ENCODE measurements at regions not wholly inside any gene's neighbourhood (a gene's known extent, or its start where the extent isn't known, plus 50 kb on each side); places are given as distances from the start of the nearest gene placed in this dataset.

DNA sequence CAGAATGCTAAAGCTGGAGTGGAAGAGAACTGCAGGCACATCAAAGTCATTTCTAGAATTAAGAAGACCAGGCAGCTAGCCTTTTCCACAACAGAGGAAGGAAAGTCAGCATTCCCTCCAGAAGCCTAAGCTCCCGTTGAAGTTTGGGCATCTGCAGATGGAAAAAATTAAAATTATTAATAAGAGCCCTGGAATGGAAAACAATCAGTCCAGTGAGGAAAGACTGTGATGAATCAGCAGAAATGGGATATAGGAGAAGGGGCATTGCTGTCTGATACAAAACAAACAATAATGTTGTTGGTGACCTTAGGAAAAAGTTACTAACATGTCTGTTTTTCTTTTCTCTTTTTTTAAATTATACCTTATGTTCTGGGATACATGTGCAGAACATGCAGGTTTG, 450.7 kb upstream of the SLC14A2 start:
- H3K27ac ChIP-seq: no peak overlapping the region
- H3K36me3 ChIP-seq: no peaks in the 10 kb centered on the region
- H3K4me1 ChIP-seq: peaks cover 0 to 29% (median 3%) of the 10 kb centered on the region in 4 donors
- intact Hi-C loops (cut with DNase I; ENCODE audit: low total_unique reads): no loop called here
- no peak for TF ChIP-seq POLR2AphosphoS5 (IDR thresholded peaks at IDR 0.05)
- no peak for TF ChIP-seq POLR2A (IDR thresholded peaks at IDR 0.05)
- TF ChIP-seq EP300 (IDR thresholded peaks at IDR 0.05): no peak
- TF ChIP-seq, protein P1, sequence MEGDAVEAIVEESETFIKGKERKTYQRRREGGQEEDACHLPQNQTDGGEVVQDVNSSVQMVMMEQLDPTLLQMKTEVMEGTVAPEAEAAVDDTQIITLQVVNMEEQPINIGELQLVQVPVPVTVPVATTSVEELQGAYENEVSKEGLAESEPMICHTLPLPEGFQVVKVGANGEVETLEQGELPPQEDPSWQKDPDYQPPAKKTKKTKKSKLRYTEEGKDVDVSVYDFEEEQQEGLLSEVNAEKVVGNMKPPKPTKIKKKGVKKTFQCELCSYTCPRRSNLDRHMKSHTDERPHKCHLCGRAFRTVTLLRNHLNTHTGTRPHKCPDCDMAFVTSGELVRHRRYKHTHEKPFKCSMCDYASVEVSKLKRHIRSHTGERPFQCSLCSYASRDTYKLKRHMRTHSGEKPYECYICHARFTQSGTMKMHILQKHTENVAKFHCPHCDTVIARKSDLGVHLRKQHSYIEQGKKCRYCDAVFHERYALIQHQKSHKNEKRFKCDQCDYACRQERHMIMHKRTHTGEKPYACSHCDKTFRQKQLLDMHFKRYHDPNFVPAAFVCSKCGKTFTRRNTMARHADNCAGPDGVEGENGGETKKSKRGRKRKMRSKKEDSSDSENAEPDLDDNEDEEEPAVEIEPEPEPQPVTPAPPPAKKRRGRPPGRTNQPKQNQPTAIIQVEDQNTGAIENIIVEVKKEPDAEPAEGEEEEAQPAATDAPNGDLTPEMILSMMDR (IDR thresholded peaks at IDR 0.05): no peak
- 48 to 74% (median 67%) methylated on average over 1 of the region's 1 CpG for WGBS, 5 donors
- H3K4me3 ChIP-seq: no peak overlapping the region
- no peaks in the 10 kb centered on the region for H3K9me3 ChIP-seq
- no peak for DNase-seq
- H3K27me3 ChIP-seq: no peaks in the 10 kb centered on the region

DNA sequence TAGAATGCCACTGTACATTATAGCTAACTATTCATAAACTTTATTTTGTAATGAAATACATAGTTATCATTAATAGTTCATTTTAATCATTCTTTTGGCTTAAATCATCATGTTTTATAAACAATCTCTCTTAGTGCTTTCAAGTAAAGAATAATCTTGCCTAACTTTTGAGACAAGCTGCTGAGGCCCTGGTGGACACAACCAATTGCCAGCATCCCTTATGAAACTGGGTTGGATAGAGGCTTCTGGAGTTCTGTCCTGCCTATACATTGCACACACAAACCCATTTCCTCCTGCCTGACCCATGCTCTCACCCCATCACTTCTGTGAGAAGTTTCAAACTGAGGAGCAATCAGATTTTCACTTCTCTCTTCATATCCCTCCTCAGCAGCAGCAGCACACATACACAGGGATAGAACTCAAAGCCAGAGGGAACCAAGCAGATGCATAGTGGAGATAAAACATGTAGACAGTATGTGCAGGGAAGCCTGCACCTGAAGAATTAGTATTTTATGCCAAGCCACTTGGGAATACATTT, 450.0 kb upstream of the SLC14A2 start:
- no peak for DNase-seq
- H3K4me3 ChIP-seq: no peak overlapping the region
- no peaks in the 10 kb centered on the region for H3K9me3 ChIP-seq
- TF ChIP-seq, protein P1 (IDR thresholded peaks at IDR 0.05): no peak
- TF ChIP-seq POLR2AphosphoS5 (IDR thresholded peaks at IDR 0.05) (no peak), POLR2A (IDR thresholded peaks at IDR 0.05) (no peak), EP300 (IDR thresholded peaks at IDR 0.05) (no peak)
- H3K27me3 ChIP-seq: no peaks in the 10 kb centered on the region
- no peaks in the 10 kb centered on the region for H3K36me3 ChIP-seq
- intact Hi-C loops (cut with DNase I; ENCODE audit: low total_unique reads): no loop called here
- peaks cover 0 to 33% (median 5%) of the 10 kb centered on the region in 4 donors for H3K4me1 ChIP-seq
- no peak overlapping the region for H3K27ac ChIP-seq

DNA sequence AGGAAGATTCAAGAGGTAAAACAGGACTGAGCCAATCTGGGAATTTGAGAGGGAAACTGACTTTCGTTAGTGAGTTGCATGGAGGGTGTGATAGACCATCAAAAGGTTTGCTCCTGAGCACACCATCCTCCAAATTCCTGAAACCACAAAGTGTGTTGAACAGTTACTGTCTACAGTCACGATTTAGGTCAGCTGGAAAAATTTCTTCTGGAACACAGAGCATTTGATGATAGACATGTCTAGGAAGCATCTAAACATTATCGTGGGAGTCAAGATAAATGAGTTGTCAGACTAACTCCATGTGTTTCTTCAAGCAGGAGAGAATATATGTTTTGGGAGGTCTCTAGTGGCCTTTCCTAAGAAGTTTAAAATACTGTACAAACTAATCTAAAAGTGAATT, 449.4 kb upstream of the SLC14A2 start:
- Histone ChIP-seq H3K9me3 (no peaks in the 10 kb centered on the region), H3K4me3 (no peak overlapping the region), H3K4me1 (peaks cover 0 to 33% (median 5%) of the 10 kb centered on the region in 4 donors), H3K36me3 (no peaks in the 10 kb centered on the region), H3K27me3 (no peaks in the 10 kb centered on the region), H3K27ac (no peak overlapping the region)
- 67 to 86% (median 78%) methylated on average over 3 of the region's 3 CpGs for WGBS, 5 donors
- DNase-seq: no peak
- intact Hi-C loops (cut with DNase I; ENCODE audit: low total_unique reads): no loop called here
- TF ChIP-seq EP300 (IDR thresholded peaks at IDR 0.05): no peak
- TF ChIP-seq, protein P1 (IDR thresholded peaks at IDR 0.05): no peak
- TF ChIP-seq POLR2AphosphoS5 (IDR thresholded peaks at IDR 0.05): no peak
- no peak for TF ChIP-seq POLR2A (IDR thresholded peaks at IDR 0.05)

DNA sequence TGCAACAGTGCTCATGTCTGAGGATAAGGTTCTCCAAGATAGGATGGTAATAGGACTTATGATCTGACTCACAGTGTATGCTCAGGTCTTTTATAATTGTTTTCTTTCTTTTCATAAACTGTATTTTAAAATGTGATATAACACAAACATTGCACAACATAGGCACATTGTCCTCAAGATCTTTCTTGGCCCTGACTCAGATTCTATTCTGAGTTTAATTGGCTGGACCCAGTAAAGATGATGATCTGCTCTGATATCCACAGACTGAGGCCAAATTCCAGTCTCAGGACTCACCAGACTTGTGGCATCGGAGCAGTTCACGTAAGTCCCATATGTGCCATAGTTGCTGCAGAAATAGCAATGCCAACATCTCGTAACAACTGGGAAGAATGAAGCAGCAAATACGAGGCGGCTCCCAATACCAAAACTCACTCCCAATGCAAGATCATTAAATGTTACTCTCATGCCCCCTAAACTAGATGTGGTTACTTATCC, 448.9 kb upstream of the SLC14A2 start:
- no peak for DNase-seq
- Histone ChIP-seq H3K36me3 (no peaks in the 10 kb centered on the region), H3K4me3 (no peak overlapping the region), H3K4me1 (peaks cover 0 to 33% (median 5%) of the 10 kb centered on the region in 4 donors), H3K27ac (no peak overlapping the region), H3K9me3 (no peaks in the 10 kb centered on the region), H3K27me3 (no peaks in the 10 kb centered on the region)
- peak in 1 of 3 donors; percentile 6 for TF ChIP-seq POLR2AphosphoS5 (IDR thresholded peaks at IDR 0.05)
- TF ChIP-seq, protein P1 (IDR thresholded peaks at IDR 0.05): no peak
- intact Hi-C loops (cut with DNase I; ENCODE audit: low total_unique reads): no loop called here
- 80 to 95% (median 90%) methylated on average over 5 of the region's 5 CpGs for WGBS, 5 donors

All from stomach (tissue), 8 donors.